Activated T-cell treated with anti-CD3 and anti-CD28 coated beads for 24 hours (primary cell): ENCODE measurements at regions not wholly inside any gene's neighbourhood (a gene's known extent, or its start where the extent isn't known, plus 50 kb on each side); places are given as distances from the start of the nearest gene placed in this dataset.

Source experiments
- DNase-seq: peaks from one replicate; pipeline ENCODE4 v3.0.0-alpha.2; 2020; ENCODE audit warnings: low read depth

GRCh38 chr7:93015779-93016481, 101.8 kb downstream of the SAMD9 start:
- no peak for DNase-seq

DNA sequence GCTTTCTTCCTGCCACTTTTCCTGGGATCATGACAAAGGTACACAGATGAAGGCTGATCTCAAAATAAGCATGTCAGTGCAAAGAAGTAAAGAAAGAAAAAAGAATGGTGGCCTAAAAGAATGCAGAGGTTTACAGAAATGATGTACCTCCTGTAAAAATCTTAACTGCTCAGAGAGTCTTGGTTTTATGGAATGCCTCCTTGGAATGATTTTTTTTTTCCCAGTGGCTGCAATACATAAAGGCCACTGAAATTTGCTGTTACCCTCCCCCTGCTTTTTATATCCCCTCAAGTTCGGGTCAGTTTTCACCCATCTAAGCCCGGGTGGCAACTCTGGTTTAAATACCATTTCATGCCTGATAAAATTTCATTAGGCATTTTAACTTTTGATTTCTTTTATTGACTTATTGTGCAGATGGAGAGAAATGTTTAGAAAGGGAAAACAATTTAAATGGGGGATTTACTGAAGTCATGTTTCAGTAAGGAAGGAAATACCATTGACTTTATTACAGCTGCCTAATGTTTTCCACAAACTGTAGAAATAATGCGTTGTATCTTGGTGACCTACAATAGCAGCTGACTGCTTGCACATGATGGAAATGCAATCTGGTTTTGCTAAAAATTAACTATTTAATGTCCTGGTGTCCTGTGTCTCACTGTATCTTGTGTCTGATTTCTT, 102.5 kb downstream of the SAMD9 start:
- no peak for DNase-seq

DNA sequence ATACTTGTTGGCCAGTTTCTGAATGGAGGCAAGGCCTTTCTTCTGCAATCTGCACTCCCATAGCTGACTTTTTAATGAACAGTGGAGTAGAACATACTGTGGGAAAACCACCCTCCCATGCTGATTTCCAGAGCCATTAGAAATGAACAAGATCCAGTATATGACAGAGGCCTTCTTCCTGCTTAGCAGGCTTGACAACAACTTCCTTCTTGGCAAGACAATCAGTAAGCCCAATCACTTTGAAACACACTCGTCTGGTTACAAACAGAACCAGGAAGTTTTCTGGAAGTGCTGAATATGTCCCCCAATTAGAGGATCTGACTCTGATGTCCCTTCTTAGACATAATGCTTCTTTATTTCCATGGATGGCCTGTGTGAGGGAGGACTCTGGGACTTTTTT, 103.4 kb downstream of the SAMD9 start:
- DNase-seq = no peak

DNA sequence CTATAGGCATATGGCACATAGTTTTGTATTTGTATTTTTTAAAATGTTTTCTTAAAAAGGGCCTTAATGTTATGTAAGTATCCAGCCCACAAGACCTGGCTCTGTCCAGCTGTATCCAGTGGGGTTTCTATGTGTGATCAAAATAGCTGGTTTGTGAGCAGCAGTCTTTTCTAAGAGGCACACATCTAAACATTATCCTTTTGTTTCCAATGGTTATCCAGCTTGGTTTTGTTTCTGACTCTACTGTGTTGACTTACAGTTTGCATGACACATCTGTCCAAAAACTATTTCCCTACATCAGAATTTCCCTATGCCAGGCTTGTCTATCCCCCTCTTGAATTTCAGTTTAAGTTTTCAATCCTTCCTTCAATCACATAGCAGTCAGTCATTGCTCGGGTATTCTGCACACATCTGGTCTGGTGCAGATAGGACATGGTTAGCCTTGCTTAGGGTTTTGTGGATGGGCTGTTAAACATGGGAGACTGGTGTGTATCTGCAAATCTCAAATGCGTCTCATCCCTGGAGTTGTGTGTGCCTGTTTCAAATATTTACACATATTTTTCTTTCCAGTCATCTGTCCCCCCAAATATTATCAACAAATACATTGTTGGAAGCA, 104.2 kb downstream of the SAMD9 start:
- no peak for DNase-seq

- DNase-seq = no peak
Observed at GRCh38 chr7:93011351-93012294, 106.2 kb downstream of the SAMD9 start.

- no peak for DNase-seq
Observed at GRCh38 chr7:93008833-93009232, 108.9 kb downstream of the SAMD9 start.

GRCh38 chr7:93006480-93007095, 111.2 kb downstream of the SAMD9 start:
- no peak for DNase-seq

DNA sequence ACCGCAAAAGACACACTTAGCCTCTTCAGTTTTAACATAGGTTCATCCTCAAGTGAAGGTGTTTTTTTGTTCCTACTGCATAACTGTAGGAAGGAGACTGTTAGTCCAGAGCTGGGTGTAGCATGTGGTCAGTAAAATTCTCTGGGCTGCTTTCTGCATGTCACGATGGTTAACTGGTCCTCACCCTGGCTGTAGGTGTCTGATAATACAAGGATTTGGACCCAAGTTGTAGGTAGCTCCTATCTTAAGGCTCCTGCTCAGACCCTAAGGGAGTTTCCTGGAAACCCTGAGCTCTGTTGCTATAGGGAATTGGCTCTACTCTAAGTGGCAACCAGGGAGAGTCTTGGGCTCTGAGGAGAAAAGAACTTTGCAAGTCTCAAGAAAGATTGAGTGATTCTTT, 112.9 kb downstream of the SAMD9 start:
- no peak for DNase-seq

DNA sequence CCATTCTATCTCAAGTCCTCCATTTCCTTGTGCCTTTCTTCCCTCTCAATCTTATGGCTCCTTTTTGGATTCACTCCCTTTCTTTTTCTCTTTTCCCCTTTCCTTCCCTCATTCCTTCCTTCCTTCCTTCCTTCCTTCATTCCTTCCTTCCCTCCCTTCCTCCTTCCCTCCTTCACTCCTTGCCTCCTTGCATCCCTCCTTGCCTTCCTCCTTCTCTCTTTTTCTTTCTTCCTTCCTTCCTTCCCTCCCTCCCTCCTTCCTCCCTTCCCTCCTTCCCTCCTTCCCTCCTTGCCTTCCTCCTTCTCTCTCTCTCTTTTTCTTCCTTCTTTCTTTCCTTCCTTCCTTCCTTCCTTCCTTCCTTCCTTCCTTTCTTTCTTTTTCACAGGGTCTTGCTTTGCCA, 120.1 kb downstream of the SAMD9 start:
- no peak for DNase-seq

DNA sequence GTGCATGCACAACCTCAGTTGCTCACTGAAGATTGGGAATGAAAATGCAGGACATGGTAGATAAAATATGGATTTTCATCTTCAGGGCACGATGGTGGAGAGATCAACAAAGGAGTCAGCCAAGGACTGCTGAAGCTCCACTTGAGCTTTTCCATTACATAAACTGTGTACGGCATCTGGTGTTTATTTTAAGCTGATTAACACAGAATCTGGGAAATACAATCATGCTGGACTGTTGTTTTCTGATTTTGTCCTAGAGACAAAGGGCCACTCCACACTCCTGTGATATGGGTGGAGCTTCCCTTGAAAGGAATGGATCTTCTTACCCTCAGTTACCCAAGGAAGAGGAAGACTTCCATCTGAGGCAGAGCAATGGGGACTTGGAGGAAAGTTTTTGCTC, 120.6 kb downstream of the SAMD9 start:
- no peak for DNase-seq

DNA sequence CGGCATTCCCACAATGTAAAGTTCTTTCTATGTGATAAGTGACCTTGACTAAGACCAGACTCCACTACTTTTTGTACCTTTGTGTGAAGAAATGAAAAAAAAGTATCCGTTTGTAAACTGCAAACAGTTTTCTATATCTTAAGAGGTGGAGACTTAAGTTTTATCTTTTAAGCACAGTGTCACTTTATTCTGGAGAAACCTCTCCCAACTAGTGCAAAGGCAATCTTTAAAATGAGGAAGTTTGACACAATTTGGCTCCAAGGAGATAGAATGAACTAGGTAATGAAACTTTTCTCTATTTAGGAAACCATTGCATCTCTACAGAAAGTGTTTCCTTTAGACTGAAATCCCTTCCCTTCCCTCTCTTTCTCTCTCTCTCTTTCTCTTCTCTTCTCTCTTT, 122.9 kb downstream of the SAMD9 start:
- no peak for DNase-seq

- no peak for DNase-seq
Observed at GRCh38 chr7:92992932-92993331, 124.8 kb downstream of the SAMD9 start.

DNA sequence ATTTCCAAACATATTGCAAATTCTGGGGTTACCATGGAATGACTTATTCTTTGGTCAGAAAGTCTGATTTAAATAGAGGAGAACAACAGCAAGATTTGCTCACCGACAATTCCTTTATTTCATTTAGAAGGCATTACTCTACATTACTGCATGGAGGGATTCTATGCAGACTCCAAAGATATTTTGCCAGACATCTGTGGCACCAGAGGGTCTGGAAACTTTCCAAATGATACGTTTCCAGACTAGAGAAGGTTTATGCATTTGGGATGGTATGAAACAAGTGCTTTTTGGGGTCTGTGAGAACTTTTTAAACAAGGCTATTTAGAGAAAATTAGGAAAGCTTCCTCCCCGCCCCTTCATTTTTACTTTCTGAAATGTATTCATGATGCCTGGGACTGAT, 125.3 kb downstream of the SAMD9 start:
- DNase-seq = no peak

DNA sequence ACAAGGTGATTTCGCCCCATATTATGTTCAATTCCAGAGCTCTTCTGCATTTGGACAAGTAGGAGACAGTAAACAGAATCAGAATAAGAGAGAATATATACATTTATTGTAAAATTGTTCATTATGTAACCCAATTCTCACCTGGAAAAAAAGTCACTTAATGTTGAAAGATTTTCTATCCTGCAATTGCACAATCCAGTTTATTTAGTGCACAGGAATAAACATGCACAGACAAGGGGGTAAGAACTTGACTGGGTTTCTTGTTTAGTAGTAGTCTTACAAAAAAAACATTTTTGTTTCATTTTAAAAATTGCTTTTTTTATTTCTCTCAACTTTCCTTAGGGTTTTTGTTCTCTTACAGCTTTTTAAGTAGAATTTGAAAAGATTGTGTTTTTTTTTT, 126.6 kb downstream of the SAMD9 start:
- DNase-seq = no peak

- DNase-seq = no peak
Observed at GRCh38 chr7:92988941-92989545, 128.7 kb downstream of the SAMD9 start.

GRCh38 chr7:92988051-92988450, 129.7 kb downstream of the SAMD9 start:
- no peak for DNase-seq

- no peak for DNase-seq
Observed at GRCh38 chr7:92987538-92987937, 130.2 kb downstream of the SAMD9 start.

GRCh38 chr7:92987095-92987494, 130.7 kb downstream of the SAMD9 start:
- DNase-seq = no peak

DNA sequence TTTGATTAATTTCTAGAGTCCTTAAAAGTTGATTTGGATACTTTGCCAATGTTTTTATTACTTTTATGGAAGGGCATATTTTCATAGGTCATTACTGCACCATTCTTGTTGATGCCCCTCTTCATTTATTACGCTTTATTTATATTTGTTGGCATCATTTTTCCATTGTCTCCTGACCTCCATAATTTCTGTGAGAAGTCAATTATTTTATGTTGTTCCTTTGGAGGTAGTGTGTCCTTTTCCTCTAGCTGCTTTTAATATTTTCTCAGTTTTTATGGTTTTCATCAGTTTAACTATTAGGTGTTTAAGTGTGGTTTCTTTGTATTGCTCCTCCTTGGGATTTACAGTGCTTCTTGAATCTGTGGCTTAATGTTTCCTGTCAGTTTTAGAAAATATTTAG, 134.9 kb downstream of the SAMD9 start:
- no peak for DNase-seq

GRCh38 chr7:92976931-92977330, 140.6 kb upstream of the CDK6 start:
- no peak for DNase-seq

DNA sequence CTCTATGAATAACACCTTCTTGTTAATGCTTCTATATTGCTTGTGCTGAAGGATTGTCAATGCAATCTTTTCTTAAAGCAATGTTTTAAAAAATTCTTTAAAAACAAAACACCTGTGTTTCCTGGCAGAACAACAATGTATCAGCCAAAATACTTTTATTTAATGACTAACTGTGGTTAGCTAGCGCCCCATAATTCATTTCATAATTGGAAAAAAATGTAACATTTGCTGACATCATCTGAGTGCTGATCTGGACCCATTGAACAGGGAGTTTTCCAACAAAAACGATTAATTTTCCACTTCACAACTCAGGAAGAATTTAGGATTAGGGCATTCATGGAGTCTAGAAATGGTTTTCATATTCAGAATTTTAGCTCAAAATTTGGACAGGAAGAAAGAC, 137.6 kb upstream of the CDK6 start:
- DNase-seq = no peak
